HUES48 (cell line): ENCODE measurements at regions not wholly inside any gene's neighbourhood (a gene's known extent, or its start where the extent isn't known, plus 50 kb on each side); places are given as distances from the start of the nearest gene placed in this dataset.

Source experiments
- H3K27ac ChIP-seq: one replicate; pipeline ENCODE4 v1.7.0; 2013; ENCODE audit warnings: low read depth, low read length, inconsistent platforms
- H3K27me3 ChIP-seq: 2 replicates; pipeline ENCODE4 v1.6.1; 2013; ENCODE audit warnings: mild to moderate bottlenecking, low read length; ENCODE audit not compliant: control insufficient read depth, insufficient read depth
- H3K36me3 ChIP-seq: 2 replicates; pipeline ENCODE4 v1.6.1; 2013; ENCODE audit warnings: low read length; ENCODE audit not compliant: control insufficient read depth, insufficient read depth
- H3K4me1 ChIP-seq: 2 replicates; pipeline ENCODE4 v1.6.1; 2013; ENCODE audit warnings: mild to moderate bottlenecking, low read length; ENCODE audit not compliant: control insufficient read depth, insufficient read depth
- H3K4me3 ChIP-seq: 2 replicates; pipeline ENCODE4 v1.5.1; 2013; ENCODE audit warnings: mild to moderate bottlenecking, low read depth, low read length
- H3K9ac ChIP-seq: 2 replicates; pipeline ENCODE4 v1.6.1; 2013; ENCODE audit warnings: mild to moderate bottlenecking, low read depth, low read length, moderate library complexity
- H3K9me3 ChIP-seq: 2 replicates; pipeline ENCODE4 v1.6.1; 2013; ENCODE audit warnings: low read length; ENCODE audit not compliant: control insufficient read depth, insufficient read depth

- no peaks in the 10 kb centered on the region for H3K4me1 ChIP-seq
- 0 out of 2 replicates have a peak, but pooled peaks cover 3% of the 10 kb centered on the region for H3K9me3 ChIP-seq
- no peak overlapping the region for H3K9ac ChIP-seq
- H3K27ac ChIP-seq, result no peak overlapping the region
- H3K4me3 ChIP-seq, result no peak overlapping the region
- no peaks in the 10 kb centered on the region for H3K27me3 ChIP-seq
- H3K36me3 ChIP-seq, result no peaks in the 10 kb centered on the region
These were observed 119.2 kb upstream of the SCAF11 start for GRCh38 chr12:46109343-46110222.

DNA sequence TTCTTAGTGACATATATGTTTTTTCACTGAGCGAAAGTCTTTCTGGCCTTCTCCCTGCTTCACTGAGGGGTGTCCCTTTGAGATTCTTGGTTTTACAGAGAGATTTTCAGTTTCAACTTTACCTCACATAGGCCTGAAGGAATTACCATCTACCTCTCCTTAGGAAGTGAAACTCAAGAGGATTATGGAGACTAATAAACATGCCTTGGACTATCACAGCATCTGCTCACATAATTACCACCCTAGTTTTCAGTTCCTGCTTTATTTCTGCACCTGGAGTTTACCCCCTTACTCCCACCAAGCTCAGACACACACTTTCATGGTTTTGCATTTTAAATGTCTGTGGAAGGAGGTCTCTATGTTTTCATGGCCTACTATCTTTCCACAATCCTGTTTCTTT lies 118.3 kb upstream of the SCAF11 start:
- Histone ChIP-seq H3K36me3 (no peaks in the 10 kb centered on the region), H3K9ac (no peak overlapping the region), H3K4me3 (no peak overlapping the region), H3K9me3 (0 out of 2 replicates have a peak, but pooled peaks cover 3% of the 10 kb centered on the region), H3K27me3 (no peaks in the 10 kb centered on the region), H3K4me1 (no peaks in the 10 kb centered on the region), H3K27ac (no peak overlapping the region)

GRCh38 chr12:46107591-46107990 lies 117.2 kb upstream of the SCAF11 start:
- Histone ChIP-seq H3K36me3 (no peaks in the 10 kb centered on the region), H3K4me3 (no peak overlapping the region), H3K9me3 (0 out of 2 replicates have a peak, but pooled peaks cover 2% of the 10 kb centered on the region), H3K4me1 (no peaks in the 10 kb centered on the region), H3K27me3 (no peaks in the 10 kb centered on the region), H3K27ac (no peak overlapping the region), H3K9ac (no peak overlapping the region)

DNA sequence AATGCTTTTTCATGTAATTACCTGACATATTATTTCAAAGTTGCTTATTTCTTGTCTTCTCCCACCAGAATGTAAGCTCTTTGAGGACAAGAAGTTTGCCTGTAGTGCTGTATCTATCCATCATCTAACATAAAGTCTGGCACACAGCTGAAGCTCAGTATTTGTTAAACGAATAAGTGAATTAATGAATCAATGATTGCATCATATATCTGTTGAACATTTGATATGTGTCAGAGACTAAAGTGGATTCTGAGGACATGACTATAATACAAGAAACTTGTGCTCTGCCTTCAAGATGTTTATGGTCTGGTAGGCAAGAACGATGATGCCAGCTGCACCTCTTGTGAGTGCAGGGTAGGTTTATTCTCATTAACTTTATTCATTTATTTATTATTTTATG lies 115.4 kb upstream of the SCAF11 start:
- Histone ChIP-seq H3K4me1 (no peaks in the 10 kb centered on the region), H3K36me3 (no peaks in the 10 kb centered on the region), H3K4me3 (no peak overlapping the region), H3K27ac (no peak overlapping the region), H3K27me3 (no peaks in the 10 kb centered on the region), H3K9ac (no peak overlapping the region), H3K9me3 (no peaks in the 10 kb centered on the region)

GRCh38 chr12:46103559-46104383 lies 113.4 kb upstream of the SCAF11 start:
- Histone ChIP-seq H3K9me3 (no peaks in the 10 kb centered on the region), H3K4me1 (no peaks in the 10 kb centered on the region), H3K27me3 (no peaks in the 10 kb centered on the region), H3K36me3 (no peaks in the 10 kb centered on the region), H3K9ac (no peak overlapping the region), H3K27ac (no peak overlapping the region), H3K4me3 (no peak overlapping the region)

GRCh38 chr12:46101485-46101869 lies 111.1 kb upstream of the SCAF11 start:
- Histone ChIP-seq H3K4me1 (no peaks in the 10 kb centered on the region), H3K9me3 (no peaks in the 10 kb centered on the region), H3K27ac (no peak overlapping the region), H3K9ac (no peak overlapping the region), H3K27me3 (no peaks in the 10 kb centered on the region), H3K4me3 (no peak overlapping the region), H3K36me3 (no peaks in the 10 kb centered on the region)

GRCh38 chr12:46100551-46101484 lies 110.4 kb upstream of the SCAF11 start:
- Histone ChIP-seq H3K9ac (no peak overlapping the region), H3K4me1 (no peaks in the 10 kb centered on the region)

DNA sequence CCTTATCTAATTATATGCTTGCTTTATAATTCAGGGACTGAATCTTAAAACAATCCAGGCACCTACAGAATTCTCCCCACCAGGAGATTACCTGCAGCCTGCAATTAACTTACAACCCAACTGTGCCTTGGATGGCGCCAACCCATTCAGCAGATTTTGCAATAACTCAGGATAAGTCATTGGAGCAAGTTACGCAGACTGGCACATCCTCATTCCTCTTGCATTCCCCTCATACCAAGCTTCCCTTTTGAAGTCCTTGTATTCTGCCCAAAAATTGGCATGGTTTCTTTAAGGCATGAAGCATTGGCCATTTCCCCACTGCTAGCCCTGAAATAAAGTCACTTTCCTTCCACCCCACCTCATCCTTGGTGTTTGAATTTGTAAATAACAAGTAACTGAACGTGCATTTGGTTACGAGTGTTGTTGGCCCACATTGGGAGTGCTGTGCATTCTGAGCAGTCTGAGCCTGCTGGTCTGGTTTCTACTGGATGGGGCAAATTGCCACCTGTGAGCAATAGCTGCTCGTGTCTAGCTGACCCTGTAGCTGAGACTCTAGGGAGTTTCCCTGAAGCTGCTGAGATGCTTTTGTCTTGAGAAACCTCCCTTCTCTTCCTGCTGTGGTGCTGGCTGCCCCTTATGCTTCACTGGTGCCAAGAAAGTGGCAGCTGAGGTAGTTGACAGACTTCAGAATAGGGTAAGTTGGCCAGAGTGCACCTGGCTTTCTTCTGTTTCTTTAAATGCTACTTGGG lies 99.2 kb upstream of the SCAF11 start:
- Histone ChIP-seq H3K27me3 (no peaks in the 10 kb centered on the region), H3K9ac (no peak overlapping the region), H3K9me3 (peaks cover 77% of the 10 kb centered on the region), H3K4me1 (no peaks in the 10 kb centered on the region), H3K27ac (no peak overlapping the region), H3K4me3 (no peak overlapping the region), H3K36me3 (no peaks in the 10 kb centered on the region)

More at GRCh38 chr12:46100551-46101484, 110.4 kb upstream of the SCAF11 start:
- no peak overlapping the region for H3K27ac ChIP-seq
- H3K36me3 ChIP-seq, result no peaks in the 10 kb centered on the region
- no peaks in the 10 kb centered on the region for H3K9me3 ChIP-seq
- H3K4me3 ChIP-seq, result no peak overlapping the region
- H3K27me3 ChIP-seq, result no peaks in the 10 kb centered on the region

DNA sequence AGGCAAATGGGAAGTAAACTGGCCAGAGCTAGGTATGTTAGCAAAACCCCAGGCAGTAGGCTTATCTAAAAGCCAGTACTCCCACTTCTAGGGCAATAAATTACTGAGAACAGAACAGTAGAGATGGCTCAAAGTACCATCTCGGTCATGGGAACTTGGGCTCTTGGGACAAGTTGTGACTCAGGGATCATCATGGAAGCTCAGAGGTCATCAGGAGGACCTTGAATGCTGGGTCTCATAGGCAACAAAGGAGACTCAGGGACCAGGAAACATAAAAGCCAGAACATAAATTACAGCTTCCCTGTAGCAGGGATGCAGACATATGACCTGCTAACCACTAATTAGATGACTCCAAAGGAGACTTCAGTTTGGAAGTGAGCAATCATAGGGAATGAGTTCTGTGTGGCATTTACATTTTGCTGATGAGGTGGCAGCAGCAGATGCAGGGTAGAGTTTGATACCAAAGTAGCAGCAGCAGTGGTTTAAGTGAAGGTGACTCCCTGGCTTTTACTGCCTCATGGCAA lies 97.6 kb upstream of the SCAF11 start:
- H3K27ac ChIP-seq, result no peak overlapping the region
- H3K9ac ChIP-seq, result no peak overlapping the region
- no peaks in the 10 kb centered on the region for H3K27me3 ChIP-seq
- H3K4me3 ChIP-seq, result no peak overlapping the region
- H3K4me1 ChIP-seq, result no peaks in the 10 kb centered on the region
- no peaks in the 10 kb centered on the region for H3K36me3 ChIP-seq
- H3K9me3 ChIP-seq, result peaks cover 81% of the 10 kb centered on the region
